ENCODE measurements at regions not wholly inside any gene's neighbourhood (a gene's known extent, or its start where the extent isn't known, plus 50 kb on each side); places are given as distances from the start of the nearest gene placed in this dataset.
A peak's percentile ranks its signal among the peaks of the same experiment; 100 is the strongest.
"Not testable (repeated sequence)": the region's sequence is repeated elsewhere in the genome, so short reads cannot be mapped to it uniquely, and the experiment has no call there.

DNA sequence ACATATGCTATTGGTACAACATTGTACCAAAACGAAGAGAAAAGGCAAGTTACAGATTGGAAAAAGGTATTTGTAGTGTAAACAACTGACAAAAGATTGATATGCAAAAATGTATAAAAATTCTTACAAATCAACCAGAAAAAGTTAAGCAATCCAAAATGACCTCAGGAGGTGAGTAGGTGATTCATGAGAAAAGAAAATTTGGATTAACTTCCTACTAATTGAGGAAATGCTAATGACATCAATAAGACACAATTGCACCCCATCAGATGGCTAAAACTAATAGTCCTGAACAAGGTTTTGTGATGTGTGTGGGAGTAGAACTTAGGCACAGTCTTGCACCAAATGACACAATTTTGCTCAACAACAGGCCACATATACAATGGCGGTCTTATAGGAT lies 129.3 kb downstream of the COPS8 start:
- no peak for DNase-seq (ENCODE audit: low read depth)

- peak; percentile 50 for DNase-seq (ENCODE audit: low read depth)
These were observed 132.4 kb downstream of the COPS8 start for GRCh38 chr2:237217995-237218616.

GRCh38 chr2:237218756-237219155 lies 133.1 kb downstream of the COPS8 start:
- peak; percentile 62 for DNase-seq (ENCODE audit: low read depth)

GRCh38 chr2:237219826-237220225 lies 134.1 kb downstream of the COPS8 start:
- peak; percentile 68 for DNase-seq (ENCODE audit: low read depth)

GRCh38 chr2:237221443-237221842 lies 135.8 kb downstream of the COPS8 start:
- no peak for DNase-seq (ENCODE audit: low read depth)

- DNase-seq (ENCODE audit: low read depth), result peak; percentile 87
These were observed 136.5 kb downstream of the COPS8 start for GRCh38 chr2:237222178-237222577.

DNA sequence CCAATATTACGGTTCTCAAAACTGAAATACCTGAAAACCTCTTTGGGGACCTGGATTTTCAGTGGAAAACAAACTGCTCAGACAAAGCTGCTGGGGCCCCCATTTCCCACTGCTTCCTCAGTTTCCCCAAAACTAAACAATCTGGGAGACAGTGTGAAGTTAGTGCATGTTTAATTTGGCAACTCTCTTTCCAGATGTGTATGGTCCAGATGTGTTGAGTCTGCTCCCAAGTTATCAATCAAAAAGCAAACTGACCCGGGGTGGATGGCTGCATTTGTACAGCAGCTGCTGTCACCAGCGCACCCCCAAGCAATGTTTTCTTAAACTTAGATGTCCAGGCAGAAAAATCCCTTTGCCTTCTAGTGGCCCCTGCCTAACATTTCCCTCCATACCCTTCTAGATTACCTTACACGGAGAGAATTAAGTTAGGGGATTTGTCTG lies 136.9 kb downstream of the COPS8 start:
- no peak for DNase-seq (ENCODE audit: low read depth)

DNA sequence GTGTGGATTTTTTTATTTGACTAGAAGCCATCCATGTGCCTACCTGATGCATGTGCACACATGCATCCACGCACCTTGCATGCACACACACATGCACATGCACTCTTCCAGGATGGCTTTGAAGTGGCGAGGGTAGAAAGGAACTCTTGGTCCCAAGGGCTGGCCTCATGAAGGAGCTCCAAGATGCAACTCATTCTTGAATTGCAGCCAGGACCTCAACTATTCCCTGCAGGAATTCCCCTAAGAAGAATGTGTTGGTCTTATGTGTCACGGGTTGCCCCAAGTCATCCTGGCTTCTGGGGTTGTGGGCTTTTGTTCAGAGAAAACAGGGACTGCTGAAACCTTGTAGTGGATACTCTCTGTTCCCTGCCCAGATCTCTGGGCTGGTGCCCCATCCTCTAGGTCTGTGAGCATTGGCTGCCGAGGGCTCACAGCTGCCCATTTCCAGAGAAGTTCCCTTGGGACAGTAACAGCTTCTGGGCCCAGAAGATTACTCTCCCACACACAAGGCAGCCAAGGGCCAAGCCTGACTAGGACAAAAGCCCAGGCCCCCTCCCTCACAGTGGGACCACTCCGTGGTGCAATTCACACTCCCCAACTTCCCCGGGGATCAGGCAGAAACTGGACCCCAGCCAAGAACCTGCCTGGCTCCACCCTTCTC lies 137.6 kb downstream of the COPS8 start:
- peak; percentile 99 for DNase-seq (ENCODE audit: low read depth)

DNA sequence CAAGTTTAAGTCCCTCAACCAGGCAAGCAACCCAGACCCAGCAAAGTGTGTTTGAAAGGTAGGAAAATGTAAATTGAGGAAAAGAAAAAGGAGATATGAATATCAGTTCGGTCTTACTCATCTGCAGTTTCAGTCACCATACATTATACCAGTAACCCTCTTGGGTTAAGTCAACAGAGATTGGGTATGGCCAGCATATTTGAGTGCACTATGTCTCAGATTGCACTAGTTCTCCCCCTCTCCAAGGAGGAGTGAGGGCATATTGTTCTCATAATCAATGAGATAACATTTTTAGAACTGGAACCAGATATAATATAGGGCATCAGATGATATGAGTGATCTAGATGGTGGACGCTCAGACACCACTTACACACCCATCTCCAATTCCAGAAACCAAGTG lies 141.5 kb downstream of the COPS8 start:
- no peak for DNase-seq (ENCODE audit: low read depth)

GRCh38 chr2:237227592-237228280 lies 142.0 kb downstream of the COPS8 start:
- DNase-seq (ENCODE audit: low read depth), result peak; percentile 96

- no peak for DNase-seq (ENCODE audit: low read depth)
These were observed 142.6 kb downstream of the COPS8 start for GRCh38 chr2:237228281-237228625.

- DNase-seq (ENCODE audit: low read depth), result no peak
These were observed 144.2 kb downstream of the COPS8 start for GRCh38 chr2:237229905-237230304.

DNA sequence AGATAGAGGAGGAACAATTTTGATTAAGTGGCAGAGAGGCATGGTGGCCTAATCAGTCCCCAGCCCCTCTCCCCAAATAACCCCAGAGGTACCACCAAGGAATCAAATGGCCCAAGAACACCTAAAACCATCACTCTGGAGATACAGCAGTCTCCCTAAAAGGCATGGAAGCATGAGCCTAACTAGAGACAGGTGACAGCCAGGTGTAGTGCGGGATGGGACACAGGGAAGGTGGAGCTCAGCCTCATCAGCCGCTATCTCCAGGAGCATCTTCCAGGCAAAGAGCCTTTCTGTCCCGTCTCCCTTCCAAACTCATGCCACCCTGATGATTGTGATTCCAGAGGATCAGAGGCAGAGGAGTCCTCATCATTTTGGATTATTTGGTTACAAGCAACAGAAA lies 144.7 kb downstream of the COPS8 start:
- no peak for DNase-seq (ENCODE audit: low read depth)

DNA sequence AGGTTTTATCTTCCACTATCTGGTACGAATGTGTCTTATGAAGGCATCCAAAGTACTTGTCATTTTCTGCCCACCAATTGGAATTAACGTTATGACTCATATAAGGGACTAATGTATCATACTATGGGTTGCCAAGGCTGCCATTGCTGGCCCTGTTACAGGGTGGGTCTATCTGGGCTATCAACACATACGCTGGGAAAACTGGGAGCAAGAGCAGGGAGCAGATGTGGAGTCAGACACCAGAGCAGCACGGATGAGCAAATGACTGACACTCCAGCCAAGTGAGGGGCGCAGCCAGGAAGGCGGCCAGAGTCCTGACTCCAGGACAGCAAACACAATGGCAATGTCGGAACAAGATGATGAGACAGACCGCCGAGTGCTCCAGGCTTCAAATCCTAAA lies 145.9 kb downstream of the COPS8 start:
- DNase-seq (ENCODE audit: low read depth), result peak; percentile 49

DNA sequence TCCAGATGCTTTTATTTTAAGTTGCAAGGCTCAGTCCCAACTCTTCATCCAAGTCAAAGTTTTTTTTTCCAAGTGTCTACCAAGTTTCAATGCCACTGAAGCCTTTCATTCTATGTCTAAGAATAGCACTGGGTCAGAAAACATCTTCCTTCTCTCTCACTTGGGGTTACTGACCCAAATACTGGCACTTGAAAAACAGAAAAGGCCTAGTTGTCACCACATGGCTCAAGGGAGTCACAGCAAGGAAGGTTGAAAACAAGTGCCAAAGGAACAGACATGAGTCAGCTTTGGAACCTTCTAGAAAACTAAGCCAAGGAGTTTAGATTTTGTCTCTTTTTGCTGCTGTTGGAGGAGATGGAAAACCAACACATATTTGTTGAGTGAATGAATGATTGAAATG lies 146.5 kb downstream of the COPS8 start:
- no peak for DNase-seq (ENCODE audit: low read depth)

DNA sequence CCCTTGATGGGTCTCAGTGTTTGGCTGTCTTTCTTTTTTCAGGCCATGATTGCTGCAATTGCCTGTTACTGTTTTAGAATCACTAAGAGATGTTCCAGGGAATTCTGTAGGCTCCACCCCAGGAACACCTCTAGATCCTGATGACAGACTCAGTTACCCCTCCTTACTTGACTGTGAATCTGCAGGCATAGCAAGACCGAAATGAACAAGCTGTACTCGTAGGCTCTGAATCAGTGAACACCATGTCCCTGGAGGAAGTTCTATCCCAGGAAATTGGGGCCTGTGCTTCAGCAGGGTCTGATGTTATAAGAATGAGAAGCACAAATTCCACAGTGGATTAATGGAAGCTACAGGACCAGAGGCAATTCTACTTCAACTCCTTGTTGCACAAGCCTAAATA lies 148.6 kb downstream of the COPS8 start:
- DNase-seq (ENCODE audit: low read depth), result no peak

DNA sequence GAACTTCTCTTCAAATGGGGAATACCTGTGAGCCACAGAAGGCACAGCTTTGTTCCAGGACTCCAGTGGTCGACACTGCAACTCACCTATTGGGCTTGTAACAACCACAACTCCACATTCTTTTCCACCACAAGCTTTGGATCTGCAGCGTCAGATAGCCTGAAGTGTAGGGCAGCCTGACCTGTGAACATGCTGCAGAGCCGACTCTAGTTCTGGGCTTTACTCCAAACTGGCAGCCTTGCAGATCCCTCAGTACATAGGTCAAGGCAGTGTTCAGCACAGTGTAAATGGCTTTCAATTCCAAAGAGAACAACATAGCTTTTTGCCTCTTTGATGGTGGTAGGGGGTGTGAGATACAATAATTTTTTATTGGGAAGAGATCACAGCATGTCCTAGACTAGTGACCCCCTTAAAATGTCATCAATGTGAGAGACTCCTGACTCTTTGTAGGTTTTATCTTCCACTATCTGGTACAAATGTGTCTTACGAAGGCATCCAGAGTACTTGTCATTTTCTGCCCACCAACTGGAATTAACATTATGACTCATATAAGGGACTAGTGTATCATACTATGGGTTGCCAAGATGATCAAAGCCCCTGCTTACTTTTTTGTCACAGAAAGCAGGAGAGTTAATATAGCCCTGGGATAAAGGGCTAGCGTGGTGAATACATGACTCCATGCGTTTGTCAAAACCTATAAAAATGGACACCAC lies 149.8 kb downstream of the COPS8 start:
- DNase-seq (ENCODE audit: low read depth), result peak; percentile 89

DNA sequence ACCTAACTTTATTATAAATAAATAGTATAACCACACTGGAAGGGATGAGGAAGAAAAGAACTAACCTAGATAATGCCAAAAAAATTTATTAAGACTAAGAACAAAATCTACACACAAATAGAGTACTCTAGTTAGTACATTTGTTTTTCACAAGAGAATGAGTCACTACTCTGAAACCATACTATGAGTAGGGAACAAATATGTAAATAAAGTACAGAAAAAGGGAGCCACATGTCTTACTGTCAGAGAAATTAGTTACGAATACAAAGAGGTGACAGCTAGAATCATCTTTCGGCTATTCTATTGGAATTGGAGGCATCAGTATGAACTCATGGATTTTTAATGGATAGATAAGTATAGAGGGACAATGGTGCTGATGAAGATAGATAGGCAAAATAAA lies 150.5 kb downstream of the COPS8 start:
- DNase-seq (ENCODE audit: low read depth), result peak; percentile 68

DNA sequence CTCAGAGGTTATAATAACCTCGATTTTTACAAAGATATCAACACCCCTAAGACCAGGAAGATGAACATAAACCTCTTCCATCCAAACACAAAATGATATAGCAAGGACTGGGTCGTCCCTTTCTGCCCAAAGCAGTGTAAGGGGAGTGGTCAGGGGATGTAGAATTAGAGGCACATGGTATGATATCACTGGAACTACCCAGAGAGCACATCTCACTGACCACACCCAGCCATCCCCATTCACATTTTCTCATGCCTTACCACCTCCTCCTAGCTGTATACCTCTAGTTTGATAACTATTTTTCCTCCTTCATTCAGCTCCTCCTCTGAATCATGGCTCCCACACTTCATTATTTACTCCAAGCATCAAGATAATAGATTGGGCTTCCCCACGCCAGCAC lies 152.6 kb downstream of the COPS8 start:
- no peak for DNase-seq (ENCODE audit: low read depth)

GRCh38 chr2:237240252-237240651 lies 154.6 kb downstream of the COPS8 start:
- no peak for DNase-seq (ENCODE audit: low read depth)

GRCh38 chr2:237240868-237241267 lies 155.2 kb downstream of the COPS8 start:
- DNase-seq (ENCODE audit: low read depth), result not testable (repeated sequence)

DNA sequence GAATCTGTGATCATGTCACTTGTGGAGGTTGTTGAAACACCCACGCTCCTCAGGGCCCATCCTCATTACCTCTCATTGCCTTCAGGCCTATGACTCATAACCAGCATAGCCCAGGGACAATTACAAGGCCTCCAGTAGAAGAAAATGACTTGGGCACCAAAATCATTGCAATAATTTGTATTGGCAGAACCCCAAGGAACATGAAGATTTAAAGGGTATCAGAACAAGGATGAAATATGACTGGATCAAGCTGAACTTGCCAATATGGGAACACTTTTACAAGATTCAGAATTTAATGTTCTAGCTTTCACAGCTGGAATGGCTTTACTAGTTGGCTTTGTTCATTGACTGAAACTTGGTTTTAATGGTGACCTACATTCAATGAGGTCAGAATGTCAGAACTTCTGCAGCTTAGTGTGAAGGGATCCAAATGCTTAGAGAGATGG lies 156.4 kb downstream of the COPS8 start:
- peak; percentile 62 for DNase-seq (ENCODE audit: low read depth)

- no peak for DNase-seq (ENCODE audit: low read depth)
These were observed 157.8 kb downstream of the COPS8 start for GRCh38 chr2:237243487-237243886.

All from EH (cell line).